IPS-18a (cell line): ENCODE measurements at regions not wholly inside any gene's neighbourhood (a gene's known extent, or its start where the extent isn't known, plus 50 kb on each side); places are given as distances from the start of the nearest gene placed in this dataset.

Source experiments
- H3K27ac ChIP-seq: one replicate; pipeline ENCODE4 v1.5.1; 2013; ENCODE audit warnings: low read length
- H3K27me3 ChIP-seq: one replicate; pipeline ENCODE4 v1.6.1; 2013; ENCODE audit warnings: mild to moderate bottlenecking, low read length; ENCODE audit not compliant: control insufficient read depth, insufficient read depth
- H3K36me3 ChIP-seq: one replicate; pipeline ENCODE4 v1.6.1; 2013; ENCODE audit warnings: low read depth, low read length; ENCODE audit not compliant: control insufficient read depth
- H3K4me1 ChIP-seq: one replicate; pipeline ENCODE4 v1.6.1; 2013; ENCODE audit warnings: low read depth, low read length; ENCODE audit not compliant: control insufficient read depth
- H3K4me3 ChIP-seq: one replicate; pipeline ENCODE4 v1.5.1; 2013; ENCODE audit warnings: low read length
- H3K9ac ChIP-seq: one replicate; pipeline ENCODE4 v1.6.1; 2013; ENCODE audit warnings: mild to moderate bottlenecking, low read length, moderate library complexity
- H3K9me3 ChIP-seq: one replicate; pipeline ENCODE4 v1.6.1; 2013; ENCODE audit warnings: low read depth, low read length; ENCODE audit not compliant: control insufficient read depth

- Histone ChIP-seq H3K9me3 (no peaks in the 10 kb centered on the region), H3K27me3 (no peaks in the 10 kb centered on the region), H3K9ac (no peak overlapping the region), H3K4me3 (no peak overlapping the region), H3K36me3 (no peaks in the 10 kb centered on the region), H3K4me1 (no peaks in the 10 kb centered on the region), H3K27ac (no peak overlapping the region)
Measured at GRCh38 chr5:82673057-82673809, 395.1 kb upstream of the RPS23 start.

- H3K4me3 ChIP-seq, result no peak overlapping the region
- H3K27ac ChIP-seq, result no peak overlapping the region
- no peaks in the 10 kb centered on the region for H3K27me3 ChIP-seq
- no peaks in the 10 kb centered on the region for H3K9me3 ChIP-seq
- no peaks in the 10 kb centered on the region for H3K4me1 ChIP-seq
- no peak overlapping the region for H3K9ac ChIP-seq
- no peaks in the 10 kb centered on the region for H3K36me3 ChIP-seq
Measured at GRCh38 chr5:82670692-82671091, 392.5 kb upstream of the RPS23 start.

- no peaks in the 10 kb centered on the region for H3K4me1 ChIP-seq
- no peaks in the 10 kb centered on the region for H3K27me3 ChIP-seq
- H3K4me3 ChIP-seq, result no peak overlapping the region
- no peak overlapping the region for H3K27ac ChIP-seq
- no peaks in the 10 kb centered on the region for H3K9me3 ChIP-seq
- no peaks in the 10 kb centered on the region for H3K36me3 ChIP-seq
- H3K9ac ChIP-seq, result no peak overlapping the region
Measured at GRCh38 chr5:82669720-82670119, 391.6 kb upstream of the RPS23 start.

GRCh38 chr5:82666312-82666711, 388.2 kb upstream of the RPS23 start:
- Histone ChIP-seq H3K27ac (no peak overlapping the region), H3K36me3 (no peaks in the 10 kb centered on the region), H3K4me1 (peaks cover 6% of the 10 kb centered on the region), H3K4me3 (no peak overlapping the region), H3K9ac (no peak overlapping the region), H3K9me3 (no peaks in the 10 kb centered on the region), H3K27me3 (no peaks in the 10 kb centered on the region)

GRCh38 chr5:82664732-82665131, 386.6 kb upstream of the RPS23 start:
- H3K9ac ChIP-seq, result no peak overlapping the region
- H3K27ac ChIP-seq, result no peak overlapping the region
- no peaks in the 10 kb centered on the region for H3K36me3 ChIP-seq
- H3K4me3 ChIP-seq, result no peak overlapping the region
- H3K27me3 ChIP-seq, result no peaks in the 10 kb centered on the region
- no peaks in the 10 kb centered on the region for H3K9me3 ChIP-seq
- peaks cover 6% of the 10 kb centered on the region for H3K4me1 ChIP-seq

GRCh38 chr5:82663225-82663624, 385.1 kb upstream of the RPS23 start:
- Histone ChIP-seq H3K9ac (no peak overlapping the region), H3K36me3 (no peaks in the 10 kb centered on the region), H3K9me3 (no peaks in the 10 kb centered on the region), H3K4me3 (no peak overlapping the region), H3K27ac (no peak overlapping the region), H3K4me1 (peaks cover 6% of the 10 kb centered on the region), H3K27me3 (no peaks in the 10 kb centered on the region)

GRCh38 chr5:82662340-82662739, 384.2 kb upstream of the RPS23 start:
- no peak overlapping the region for H3K9ac ChIP-seq
- no peaks in the 10 kb centered on the region for H3K27me3 ChIP-seq
- no peak overlapping the region for H3K4me3 ChIP-seq
- peaks cover 6% of the 10 kb centered on the region for H3K4me1 ChIP-seq
- H3K9me3 ChIP-seq, result no peaks in the 10 kb centered on the region
- no peak overlapping the region for H3K27ac ChIP-seq
- H3K36me3 ChIP-seq, result no peaks in the 10 kb centered on the region

- Histone ChIP-seq H3K4me3 (no peak overlapping the region), H3K4me1 (peaks cover 6% of the 10 kb centered on the region), H3K36me3 (no peaks in the 10 kb centered on the region), H3K9me3 (no peaks in the 10 kb centered on the region), H3K27me3 (no peaks in the 10 kb centered on the region), H3K9ac (no peak overlapping the region), H3K27ac (no peak overlapping the region)
Measured at GRCh38 chr5:82661933-82662332, 383.8 kb upstream of the RPS23 start.

- Histone ChIP-seq H3K27me3 (no peaks in the 10 kb centered on the region), H3K9ac (no peak overlapping the region), H3K9me3 (no peaks in the 10 kb centered on the region), H3K36me3 (no peaks in the 10 kb centered on the region), H3K27ac (no peak overlapping the region), H3K4me1 (peaks cover 6% of the 10 kb centered on the region), H3K4me3 (no peak overlapping the region)
Measured at GRCh38 chr5:82661462-82661861, 383.3 kb upstream of the RPS23 start.

GRCh38 chr5:82659115-82659514, 381.0 kb upstream of the RPS23 start:
- no peaks in the 10 kb centered on the region for H3K27me3 ChIP-seq
- no peak overlapping the region for H3K27ac ChIP-seq
- H3K9ac ChIP-seq, result no peak overlapping the region
- H3K36me3 ChIP-seq, result no peaks in the 10 kb centered on the region
- no peaks in the 10 kb centered on the region for H3K9me3 ChIP-seq
- H3K4me3 ChIP-seq, result no peak overlapping the region
- peaks cover 6% of the 10 kb centered on the region for H3K4me1 ChIP-seq

GRCh38 chr5:82657033-82657699, 379.0 kb upstream of the RPS23 start:
- no peaks in the 10 kb centered on the region for H3K27me3 ChIP-seq
- H3K36me3 ChIP-seq, result no peaks in the 10 kb centered on the region
- no peaks in the 10 kb centered on the region for H3K9me3 ChIP-seq
- no peak overlapping the region for H3K4me3 ChIP-seq
- no peak overlapping the region for H3K9ac ChIP-seq
- H3K4me1 ChIP-seq, result peaks cover under 1% of the 10 kb centered on the region
- H3K27ac ChIP-seq, result no peak overlapping the region

- Histone ChIP-seq H3K9me3 (no peaks in the 10 kb centered on the region), H3K27me3 (no peaks in the 10 kb centered on the region), H3K27ac (no peak overlapping the region), H3K36me3 (no peaks in the 10 kb centered on the region), H3K4me3 (no peak overlapping the region), H3K4me1 (no peaks in the 10 kb centered on the region), H3K9ac (no peak overlapping the region)
Measured at GRCh38 chr5:82656341-82656761, 378.2 kb upstream of the RPS23 start.
